IPS DF 4.7 (cell line): ENCODE measurements at regions not wholly inside any gene's neighbourhood (a gene's known extent, or its start where the extent isn't known, plus 50 kb on each side); places are given as distances from the start of the nearest gene placed in this dataset.
"Not testable (repeated sequence)": the region's sequence is repeated elsewhere in the genome, so short reads cannot be mapped to it uniquely, and the experiment has no call there.

Source experiments
- DNase-seq: peaks from one replicate; pipeline ENCODE4 v3.0.0-alpha.2; 2013; ENCODE audit warnings: low spot score; ENCODE audit errors: extremely low read depth

- DNase-seq: peak; percentile 95
These were observed 1099.4 kb downstream of the TSPY10 start for GRCh38 chrY:10627116-10627515.

DNA sequence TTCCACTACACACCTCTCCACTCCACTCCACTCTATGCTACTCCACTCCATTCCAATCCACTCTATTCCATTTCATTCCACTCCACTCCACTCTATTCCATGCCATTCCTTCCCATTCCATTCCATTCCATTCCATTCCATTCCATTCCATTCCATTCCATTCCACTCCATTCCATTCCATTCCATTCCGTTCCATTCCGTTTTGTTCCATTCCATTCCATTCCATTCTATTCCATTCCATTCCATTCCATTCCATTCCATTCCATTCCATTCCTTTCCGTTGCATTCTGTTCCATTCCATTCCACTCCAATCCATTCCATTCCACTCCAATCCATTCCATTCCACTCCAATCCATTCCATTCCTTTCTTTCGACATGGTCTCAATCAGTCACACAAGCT, 1121.1 kb downstream of the TSPY10 start:
- DNase-seq: not testable (repeated sequence)

DNA sequence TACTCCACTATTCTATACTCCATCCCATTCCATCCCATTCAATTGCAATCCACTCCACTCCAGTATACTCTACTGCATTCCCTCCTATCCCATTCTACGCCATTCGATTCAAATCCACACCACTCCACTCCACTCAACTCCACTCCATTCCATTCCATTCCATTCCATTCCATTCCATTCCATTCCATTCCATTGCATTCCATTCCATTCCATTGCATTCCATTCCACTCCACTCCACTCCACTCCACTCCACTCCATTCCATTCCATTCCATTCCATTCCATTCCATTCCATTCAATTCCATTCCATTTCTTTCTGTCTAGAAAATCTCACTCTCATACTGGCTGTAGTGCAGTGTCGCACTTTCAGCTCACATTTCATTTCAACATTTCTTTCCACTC, 1129.4 kb downstream of the TSPY10 start:
- not testable (repeated sequence) for DNase-seq

DNA sequence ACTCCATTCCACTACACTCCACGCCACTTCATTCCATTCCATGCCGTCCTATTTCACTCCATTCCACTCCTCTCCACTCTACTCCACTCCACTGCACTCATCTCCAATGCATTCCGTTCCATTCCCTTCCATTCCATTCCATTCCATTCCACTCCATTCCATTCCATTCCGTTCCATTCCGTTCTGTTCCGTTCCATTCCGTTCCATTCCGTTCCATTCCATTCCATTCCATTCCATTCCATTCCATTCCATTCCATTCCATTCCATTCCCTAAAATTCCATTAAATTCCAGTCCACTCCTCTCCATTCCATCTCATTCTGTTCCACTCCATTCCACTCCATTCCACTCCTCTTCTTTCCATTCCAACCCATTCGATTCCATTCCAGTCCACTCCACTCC, 1139.1 kb downstream of the TSPY10 start:
- no peak for DNase-seq

- no peak for DNase-seq
These were observed 1158.7 kb downstream of the TSPY10 start for GRCh38 chrY:10686414-10686813.
